MM.1S (cell line): ENCODE measurements at regions not wholly inside any gene's neighbourhood (a gene's known extent, or its start where the extent isn't known, plus 50 kb on each side); places are given as distances from the start of the nearest gene placed in this dataset.

Experiments
- DNase-seq: peaks from one replicate; pipeline ENCODE4 v3.0.0-alpha.2; 2015
- H2AFZ ChIP-seq: fragments of 300-600 bp; sonication (generic); 2 replicates; pipeline ENCODE4 v1.6.0; 2016; ENCODE audit warnings: antibody characterized with exemption, low read length
- H3F3A ChIP-seq: fragments of 300-600 bp; sonication (generic); 2 replicates; pipeline ENCODE4 v1.6.1; 2016; ENCODE audit warnings: mild to moderate bottlenecking, antibody characterized with exemption, low read length, moderate library complexity, mixed read lengths; ENCODE audit not compliant: insufficient read depth
- H3K27ac ChIP-seq: fragments of 300-600 bp; sonication (generic); 2 replicates; pipeline ENCODE4 v1.5.1; 2016; ENCODE audit warnings: mild to moderate bottlenecking, low read length
- H3K27me3 ChIP-seq: fragments of 300-600 bp; sonication (generic); replicated peaks from 2 replicates; pipeline ENCODE4 v1.6.0; 2016; ENCODE audit warnings: low read length; ENCODE audit not compliant: insufficient read depth
- H3K36me3 ChIP-seq: fragments of 300-600 bp; sonication (generic); replicated peaks from 2 replicates; pipeline ENCODE4 v1.6.1; 2016; ENCODE audit warnings: mild to moderate bottlenecking, low read length, mixed read lengths; ENCODE audit not compliant: insufficient read depth
- H3K4me1 ChIP-seq: fragments of 300-600 bp; sonication (generic); 2 replicates; pipeline ENCODE4 v1.6.1; 2016; ENCODE audit warnings: low read length, mixed read lengths
- H3K4me2 ChIP-seq: fragments of 300-600 bp; sonication (generic); 2 replicates; pipeline ENCODE4 v1.6.0; 2016; ENCODE audit warnings: low read depth, low read length
- H3K4me3 ChIP-seq: fragments of 300-600 bp; sonication (generic); 2 replicates; pipeline ENCODE4 v1.5.1; 2016; ENCODE audit warnings: low read length, mixed read lengths
- H3K79me2 ChIP-seq: fragments of 300-600 bp; sonication (generic); 2 replicates; pipeline ENCODE4 v1.6.1; 2016; ENCODE audit warnings: mixed run types, low read length, mixed read lengths
- H3K9ac ChIP-seq: fragments of 300-600 bp; sonication (generic); 2 replicates; pipeline ENCODE4 v1.6.1; 2016; ENCODE audit warnings: low read length, mixed read lengths
- H3K9me2 ChIP-seq: fragments of 300-600 bp; sonication (generic); replicated peaks from 2 replicates; pipeline ENCODE4 v1.6.1; 2016; ENCODE audit warnings: mild to moderate bottlenecking, low read length, mixed read lengths; ENCODE audit not compliant: insufficient read depth
- H3K9me3 ChIP-seq: fragments of 300-600 bp; sonication (generic); replicated peaks from 2 replicates; pipeline ENCODE4 v1.6.1; 2016; ENCODE audit warnings: mild to moderate bottlenecking, low read length, mixed read lengths; ENCODE audit not compliant: insufficient read depth
- H4K20me1 ChIP-seq: fragments of 300-600 bp; sonication (generic); 2 replicates; pipeline ENCODE4 v1.6.1; 2016; ENCODE audit warnings: mild to moderate bottlenecking, low read length, moderate library complexity, mixed read lengths; ENCODE audit not compliant: insufficient read depth
- EZH2 ChIP-seq: fragments of 300-600 bp; sonication (generic); optimal IDR thresholded peaks from 2 replicates; pipeline ENCODE3; 2017; ENCODE audit warnings: low read depth, mild to moderate bottlenecking, antibody characterized with exemption, low read length, mixed read lengths
- EZH2phosphoT487 ChIP-seq: fragments of 300-600 bp; sonication (generic); IDR thresholded peaks from 2 replicates; pipeline ENCODE4 v1.6.1; 2018; ENCODE audit warnings: antibody characterized with exemption, low read length
- TF ChIP-seq, protein P1 (sequence below): fragments of 300-600 bp; sonication (generic); IDR thresholded peaks from 2 replicates; pipeline ENCODE4 v1.5.1; 2016; ENCODE audit warnings: antibody characterized with exemption, low read length, mixed read lengths

DNA sequence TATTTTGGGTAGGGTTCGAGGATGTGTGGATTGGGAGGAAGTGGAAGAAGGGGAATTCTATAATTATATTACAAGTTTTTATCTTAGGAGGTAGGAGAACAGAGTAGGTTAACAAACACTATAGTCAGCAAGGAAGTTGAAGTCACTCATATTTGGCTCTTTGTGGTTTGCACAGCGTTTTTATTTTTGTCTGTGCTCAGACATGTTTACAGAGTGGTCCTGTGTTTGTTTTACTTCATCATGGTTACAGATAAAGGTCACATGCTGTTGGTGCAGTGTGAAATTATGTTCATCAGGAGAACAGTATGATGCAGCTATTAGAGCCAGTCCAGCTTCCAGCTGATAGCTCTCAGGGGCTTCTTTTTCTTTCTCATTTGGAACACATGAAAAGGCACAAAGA, 299.9 kb upstream of the SFRP2 start:
- no peaks in the 10 kb centered on the region for H3K79me2 ChIP-seq
- no peak for DNase-seq
- TF ChIP-seq EZH2phosphoT487: no peak
- TF ChIP-seq, protein P1, sequence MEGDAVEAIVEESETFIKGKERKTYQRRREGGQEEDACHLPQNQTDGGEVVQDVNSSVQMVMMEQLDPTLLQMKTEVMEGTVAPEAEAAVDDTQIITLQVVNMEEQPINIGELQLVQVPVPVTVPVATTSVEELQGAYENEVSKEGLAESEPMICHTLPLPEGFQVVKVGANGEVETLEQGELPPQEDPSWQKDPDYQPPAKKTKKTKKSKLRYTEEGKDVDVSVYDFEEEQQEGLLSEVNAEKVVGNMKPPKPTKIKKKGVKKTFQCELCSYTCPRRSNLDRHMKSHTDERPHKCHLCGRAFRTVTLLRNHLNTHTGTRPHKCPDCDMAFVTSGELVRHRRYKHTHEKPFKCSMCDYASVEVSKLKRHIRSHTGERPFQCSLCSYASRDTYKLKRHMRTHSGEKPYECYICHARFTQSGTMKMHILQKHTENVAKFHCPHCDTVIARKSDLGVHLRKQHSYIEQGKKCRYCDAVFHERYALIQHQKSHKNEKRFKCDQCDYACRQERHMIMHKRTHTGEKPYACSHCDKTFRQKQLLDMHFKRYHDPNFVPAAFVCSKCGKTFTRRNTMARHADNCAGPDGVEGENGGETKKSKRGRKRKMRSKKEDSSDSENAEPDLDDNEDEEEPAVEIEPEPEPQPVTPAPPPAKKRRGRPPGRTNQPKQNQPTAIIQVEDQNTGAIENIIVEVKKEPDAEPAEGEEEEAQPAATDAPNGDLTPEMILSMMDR: no peak
- no peak for TF ChIP-seq EZH2
- no peaks in the 10 kb centered on the region for H4K20me1 ChIP-seq
- no peak overlapping the region for H3K4me3 ChIP-seq
- H3K4me2 ChIP-seq: no peak overlapping the region
- H3K27me3 ChIP-seq: no peaks in the 10 kb centered on the region
- H3K36me3 ChIP-seq: no peaks in the 10 kb centered on the region
- no peak overlapping the region for H3K27ac ChIP-seq
- H3K9ac ChIP-seq: no peak overlapping the region
- no peaks in the 10 kb centered on the region for H3K9me2 ChIP-seq
- H2AFZ ChIP-seq: no peak overlapping the region
- no peaks in the 10 kb centered on the region for H3F3A ChIP-seq
- H3K4me1 ChIP-seq: no peaks in the 10 kb centered on the region
- no peaks in the 10 kb centered on the region for H3K9me3 ChIP-seq

DNA sequence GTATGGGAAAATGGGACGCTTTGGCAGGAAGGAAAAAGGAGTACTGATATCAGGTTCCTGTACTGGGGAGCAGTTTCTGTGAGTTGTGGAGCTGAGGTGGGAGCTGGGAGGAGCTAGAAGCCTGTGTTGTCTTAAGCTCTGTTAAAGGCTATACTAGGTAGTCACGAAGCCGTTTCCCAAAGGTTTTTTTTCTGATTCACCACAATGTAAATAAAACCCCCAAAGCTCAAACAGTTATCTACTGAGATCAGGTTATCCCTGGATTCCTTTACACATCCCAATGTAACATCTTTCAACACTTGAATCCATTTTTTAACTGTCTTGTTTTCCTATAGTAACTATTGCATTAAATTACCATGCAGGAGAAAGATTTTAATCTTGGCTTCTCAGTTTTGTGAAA, 297.4 kb upstream of the SFRP2 start:
- no peaks in the 10 kb centered on the region for H3K9me3 ChIP-seq
- no peaks in the 10 kb centered on the region for H4K20me1 ChIP-seq
- no peaks in the 10 kb centered on the region for H3K4me1 ChIP-seq
- H3K9ac ChIP-seq: no peak overlapping the region
- no peak overlapping the region for H2AFZ ChIP-seq
- H3F3A ChIP-seq: no peaks in the 10 kb centered on the region
- H3K36me3 ChIP-seq: no peaks in the 10 kb centered on the region
- H3K27ac ChIP-seq: no peak overlapping the region
- no peaks in the 10 kb centered on the region for H3K9me2 ChIP-seq
- DNase-seq: no peak
- TF ChIP-seq, protein P1: no peak
- TF ChIP-seq EZH2 (no peak), EZH2phosphoT487 (no peak)
- no peaks in the 10 kb centered on the region for H3K27me3 ChIP-seq
- H3K79me2 ChIP-seq: no peaks in the 10 kb centered on the region
- H3K4me3 ChIP-seq: no peak overlapping the region
- H3K4me2 ChIP-seq: no peak overlapping the region

DNA sequence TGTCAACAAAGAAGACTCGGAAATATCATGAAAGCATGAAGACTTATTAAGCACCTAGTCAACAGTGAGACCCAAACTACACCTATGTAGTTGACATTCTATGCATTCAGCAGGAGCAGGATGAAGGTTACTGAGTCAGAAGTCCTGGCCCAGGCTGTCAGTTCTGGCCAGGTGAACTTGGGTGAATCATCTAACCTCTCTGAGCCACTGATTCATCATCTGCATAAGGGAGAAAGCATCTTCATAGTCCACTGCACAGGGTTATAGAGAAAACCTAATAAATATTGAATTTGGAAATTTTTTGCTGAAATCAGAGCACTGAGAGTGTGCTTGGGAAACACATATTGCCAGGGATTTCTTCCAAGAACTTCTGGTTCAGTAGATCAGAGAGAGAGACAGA, 296.0 kb upstream of the SFRP2 start:
- H3K9me2 ChIP-seq: no peaks in the 10 kb centered on the region
- H3K9ac ChIP-seq: no peak overlapping the region
- H3K27ac ChIP-seq: no peak overlapping the region
- no peak overlapping the region for H3K4me2 ChIP-seq
- no peaks in the 10 kb centered on the region for H3K4me1 ChIP-seq
- no peaks in the 10 kb centered on the region for H3K79me2 ChIP-seq
- no peaks in the 10 kb centered on the region for H3K9me3 ChIP-seq
- H4K20me1 ChIP-seq: no peaks in the 10 kb centered on the region
- no peak overlapping the region for H3K4me3 ChIP-seq
- H3K36me3 ChIP-seq: no peaks in the 10 kb centered on the region
- no peak for DNase-seq
- no peaks in the 10 kb centered on the region for H3F3A ChIP-seq
- H2AFZ ChIP-seq: no peak overlapping the region
- H3K27me3 ChIP-seq: no peaks in the 10 kb centered on the region
- TF ChIP-seq EZH2phosphoT487 (no peak), EZH2 (no peak)
- TF ChIP-seq, protein P1: no peak
